HG02642 (cell line): ENCODE measurements at regions not wholly inside any gene's neighbourhood (a gene's known extent, or its start where the extent isn't known, plus 50 kb on each side); places are given as distances from the start of the nearest gene placed in this dataset.

Experiments
- ATAC-seq: cut with Tn5 transposase; IDR thresholded peaks from one replicate; pipeline ENCODE4 v1.9.1; 2021; ENCODE audit warnings: mild to moderate bottlenecking; ENCODE audit not compliant: unreplicated experiment, poor library complexity

- ATAC-seq = no peak
Observed at GRCh38 chr2:133666621-133667020, 98.4 kb upstream of the NCKAP5 start.

GRCh38 chr2:133667085-133667484 is 98.8 kb upstream of the NCKAP5 start:
- no peak for ATAC-seq

GRCh38 chr2:133667968-133668367 is 99.7 kb upstream of the NCKAP5 start:
- ATAC-seq = no peak

GRCh38 chr2:133668547-133668946 is 100.3 kb upstream of the NCKAP5 start:
- no peak for ATAC-seq

GRCh38 chr2:133673305-133673905 is 105.1 kb upstream of the NCKAP5 start:
- no peak for ATAC-seq

- no peak for ATAC-seq
Observed at GRCh38 chr2:133674066-133674432, 105.8 kb upstream of the NCKAP5 start.

- no peak for ATAC-seq
Observed at GRCh38 chr2:133674433-133675331, 106.4 kb upstream of the NCKAP5 start.

- ATAC-seq = no peak
Observed at GRCh38 chr2:133676392-133677130, 108.3 kb upstream of the NCKAP5 start.

- ATAC-seq = no peak
Observed at GRCh38 chr2:133680343-133681049, 112.2 kb upstream of the NCKAP5 start.

- ATAC-seq = no peak
Observed at GRCh38 chr2:133682347-133682746, 114.1 kb upstream of the NCKAP5 start.

GRCh38 chr2:133682906-133683305 is 114.6 kb upstream of the NCKAP5 start:
- no peak for ATAC-seq

GRCh38 chr2:133685636-133686215 is 117.5 kb upstream of the NCKAP5 start:
- no peak for ATAC-seq

GRCh38 chr2:133690780-133691179 is 122.5 kb upstream of the NCKAP5 start:
- no peak for ATAC-seq

GRCh38 chr2:133691336-133691735 is 123.1 kb upstream of the NCKAP5 start:
- ATAC-seq = no peak

- no peak for ATAC-seq
Observed at GRCh38 chr2:133705287-133705686, 137.0 kb upstream of the NCKAP5 start.

- no peak for ATAC-seq
Observed at GRCh38 chr2:133710613-133711012, 142.3 kb upstream of the NCKAP5 start.

GRCh38 chr2:133711201-133711600 is 142.9 kb upstream of the NCKAP5 start:
- no peak for ATAC-seq

- no peak for ATAC-seq
Observed at GRCh38 chr2:133711806-133712205, 143.5 kb upstream of the NCKAP5 start.

GRCh38 chr2:133712369-133712768 is 144.1 kb upstream of the NCKAP5 start:
- ATAC-seq = no peak

GRCh38 chr2:133713049-133713580 is 144.9 kb upstream of the NCKAP5 start:
- ATAC-seq = no peak
